GM23338 (cell line): ENCODE measurements at regions not wholly inside any gene's neighbourhood (a gene's known extent, or its start where the extent isn't known, plus 50 kb on each side); places are given as distances from the start of the nearest gene placed in this dataset.

Experiments
- ATAC-seq: fragments of 200-7000 bp; cut with Tn5 transposase; 3 replicates; pipeline ENCODE4 v1.9.1; 2020
- DNase-seq: peaks from one replicate; pipeline ENCODE4 v3.0.0-alpha.2; 2015; ENCODE audit warnings: low spot score
- H2AFZ ChIP-seq: fragments of 200-600 bp; sonication (generic); 2 replicates; pipeline ENCODE4 v1.8.0; 2016; ENCODE audit warnings: antibody characterized with exemption, mild to moderate bottlenecking, moderate library complexity
- H3F3A ChIP-seq: fragments of 200-600 bp; sonication (generic); replicated peaks from 2 replicates; pipeline ENCODE4 v1.8.0; 2017; ENCODE audit warnings: antibody characterized with exemption, mixed run types, low read depth
- H3K27ac ChIP-seq: fragments of 200-600 bp; sonication (generic); 2 replicates; pipeline ENCODE4 v1.6.1; 2016; ENCODE audit warnings: low read depth
- H3K27me3 ChIP-seq: fragments of 200-600 bp; sonication (generic); 2 replicates; pipeline ENCODE4 v1.8.0; 2016; ENCODE audit warnings: mild to moderate bottlenecking, mixed run types, moderate library complexity; ENCODE audit not compliant: insufficient read depth
- H3K36me3 ChIP-seq: fragments of 200-600 bp; sonication (generic); 2 replicates; pipeline ENCODE4 v1.8.0; 2016; ENCODE audit warnings: mild to moderate bottlenecking; ENCODE audit not compliant: insufficient read depth
- H3K4me1 ChIP-seq: fragments of 200-600 bp; sonication (generic); 2 replicates; pipeline ENCODE4 v1.8.0; 2016; ENCODE audit warnings: mild to moderate bottlenecking, moderate library complexity; ENCODE audit not compliant: insufficient read depth
- H3K4me2 ChIP-seq: fragments of 200-600 bp; sonication (generic); 2 replicates; pipeline ENCODE4 v1.7.1; 2017; ENCODE audit warnings: mixed run types
- H3K4me3 ChIP-seq: fragments of 200-600 bp; sonication (generic); 2 replicates; pipeline ENCODE4 v1.6.1; 2016; ENCODE audit warnings: mixed run types
- H3K79me2 ChIP-seq: fragments of 200-600 bp; sonication (generic); replicated peaks from 2 replicates; pipeline ENCODE4 v1.8.0; 2017; ENCODE audit warnings: mild to moderate bottlenecking; ENCODE audit not compliant: insufficient read depth
- H3K9me2 ChIP-seq: fragments of 200-600 bp; sonication (generic); 2 replicates; pipeline ENCODE4 v1.8.0; 2017; ENCODE audit not compliant: insufficient read depth
- H4K20me1 ChIP-seq: fragments of 200-600 bp; sonication (generic); replicated peaks from 2 replicates; pipeline ENCODE4 v1.8.0; 2017; ENCODE audit warnings: mild to moderate bottlenecking; ENCODE audit not compliant: insufficient read depth
- H3K27ac Mint-ChIP-seq: 2 replicates; pipeline ENCODE4 v1.8.0; 2020; ENCODE audit warnings: inconsistent platforms, mild to moderate bottlenecking, moderate library complexity, mixed read lengths
- H3K27me3 Mint-ChIP-seq: 3 replicates; pipeline ENCODE4 v1.8.0; 2022; ENCODE audit warnings: low read depth, mild to moderate bottlenecking, moderate library complexity, mixed read lengths, inconsistent platforms; ENCODE audit not compliant: insufficient read depth, poor library complexity
- H3K36me3 Mint-ChIP-seq: 3 replicates; pipeline ENCODE4 v1.8.0; 2021; ENCODE audit warnings: low read depth, mild to moderate bottlenecking, inconsistent platforms, moderate library complexity, mixed read lengths
- H3K4me1 Mint-ChIP-seq: 3 replicates; pipeline ENCODE4 v1.8.0; 2020; ENCODE audit warnings: mild to moderate bottlenecking, inconsistent platforms, mixed read lengths
- H3K4me3 Mint-ChIP-seq: 3 replicates; pipeline ENCODE4 v1.8.0; 2021; ENCODE audit warnings: moderate library complexity, mild to moderate bottlenecking, inconsistent platforms, mixed read lengths
- H3K9me3 Mint-ChIP-seq: 3 replicates; pipeline ENCODE4 v1.8.0; 2020; ENCODE audit warnings: moderate library complexity, mild to moderate bottlenecking, inconsistent platforms, mixed read lengths
- EZH2phosphoT487 ChIP-seq: fragments of 200-600 bp; sonication (generic); IDR thresholded peaks from one replicate; pipeline ENCODE4 v1.8.1; 2018; ENCODE audit warnings: antibody characterized with exemption; ENCODE audit not compliant: unreplicated experiment
- JUNB ChIP-seq: IDR thresholded peaks from one replicate; pipeline ENCODE4 v1.6.1; 2016; ENCODE audit warnings: antibody characterized with exemption; ENCODE audit not compliant: unreplicated experiment
- NANOG ChIP-seq: IDR thresholded peaks from 2 replicates; pipeline ENCODE4 v1.6.1; 2016; ENCODE audit warnings: antibody characterized with exemption, borderline replicate concordance
- REST ChIP-seq: IDR thresholded peaks from one replicate; pipeline ENCODE4 v1.6.1; 2018; ENCODE audit warnings: antibody characterized with exemption; ENCODE audit not compliant: unreplicated experiment
- ZNF462 ChIP-seq: fragments of 250-450 bp; sonication (Bioruptor Pico); IDR thresholded peaks from 2 replicates; pipeline ENCODE4 v1.5.0; 2020; ENCODE audit warnings: mild to moderate bottlenecking, moderate library complexity

GRCh38 chr17:21841839-21842238 lies 149.5 kb downstream of the KCNJ18 start (continued):
- TF ChIP-seq ZNF462 (CRISPR knock-in tag) (no peak), EZH2phosphoT487 (no peak), NANOG (no peak), JUNB (no peak)

DNA sequence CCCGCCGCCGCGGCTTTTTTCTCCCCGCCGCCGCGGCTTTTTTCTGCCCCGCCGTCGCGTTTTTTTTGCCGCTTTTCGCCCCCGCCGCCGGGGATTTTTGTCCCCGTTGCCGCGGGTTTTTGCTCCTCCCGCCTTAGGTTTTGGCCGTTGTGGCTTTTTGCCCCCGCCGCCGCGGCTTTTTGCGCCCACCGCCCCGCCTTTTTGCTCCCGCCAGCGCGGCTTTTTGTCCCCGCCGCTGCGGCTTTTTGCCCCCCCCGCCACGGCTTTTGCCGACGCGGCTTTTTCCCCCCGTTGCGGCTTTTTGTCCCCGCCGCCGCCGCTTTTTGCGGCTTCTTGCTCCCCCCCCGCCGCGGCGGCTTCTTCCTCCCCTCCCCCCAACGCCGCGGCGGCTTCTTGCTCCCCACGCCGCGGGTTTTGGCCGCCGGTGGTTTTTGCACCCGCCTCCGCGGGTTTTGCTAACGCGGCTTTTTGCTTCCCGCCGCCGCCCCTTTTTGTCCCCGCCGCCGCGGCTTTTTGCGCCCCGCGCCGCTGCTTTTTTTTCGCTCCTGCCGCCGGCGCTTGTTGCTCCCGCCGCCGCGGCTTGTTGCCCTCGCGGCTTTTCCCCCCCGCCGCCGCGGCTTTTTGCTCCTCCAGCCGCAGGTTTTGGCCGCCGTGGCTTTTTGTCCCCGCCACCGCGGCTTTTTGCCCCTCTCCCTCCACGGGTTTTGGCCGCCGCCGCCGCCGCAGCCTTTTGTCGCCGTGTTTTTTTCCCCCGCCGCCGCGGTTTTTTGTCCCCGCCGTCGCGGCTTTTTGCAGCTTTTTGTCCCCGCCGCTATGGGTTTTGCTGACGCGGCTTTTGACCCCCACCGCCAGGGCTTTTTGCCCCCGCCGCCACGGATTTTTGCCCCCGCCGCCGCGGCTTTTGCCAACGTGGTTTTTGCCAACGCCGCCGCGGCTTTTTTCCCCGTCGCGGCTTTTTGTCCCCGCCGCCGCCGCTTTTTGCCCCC lies 150.3 kb downstream of the KCNJ18 start:
- Mint-ChIP-seq H3K4me1 (no peaks in the 10 kb centered on the region), H3K4me3 (no peak overlapping the region), H3K9me3 (peaks cover 58% of the 10 kb centered on the region), H3K27ac (no peak overlapping the region), H3K27me3 (peaks cover 2% of the 10 kb centered on the region), H3K36me3 (peaks cover 28% of the 10 kb centered on the region; the same call in 2 of the 3 replicates)
- Histone ChIP-seq H3K4me3 (no peak overlapping the region), H3K79me2 (no peaks in the 10 kb centered on the region), H3K4me1 (no peaks in the 10 kb centered on the region), H3K27me3 (no peaks in the 10 kb centered on the region), H4K20me1 (no peaks in the 10 kb centered on the region), H3F3A (no peaks in the 10 kb centered on the region), H3K4me2 (no peak overlapping the region), H3K27ac (no peak overlapping the region), H3K36me3 (peaks cover 3% of the 10 kb centered on the region; the same call in 1 of the 2 replicates), H2AFZ (no peak overlapping the region), H3K9me2 (no peaks in the 10 kb centered on the region)
- TF ChIP-seq REST, result no peak
- no peak for ATAC-seq
- DNase-seq, result no peak
